ENCODE measurements at regions not wholly inside any gene's neighbourhood (a gene's known extent, or its start where the extent isn't known, plus 50 kb on each side); places are given as distances from the start of the nearest gene placed in this dataset.

DNA sequence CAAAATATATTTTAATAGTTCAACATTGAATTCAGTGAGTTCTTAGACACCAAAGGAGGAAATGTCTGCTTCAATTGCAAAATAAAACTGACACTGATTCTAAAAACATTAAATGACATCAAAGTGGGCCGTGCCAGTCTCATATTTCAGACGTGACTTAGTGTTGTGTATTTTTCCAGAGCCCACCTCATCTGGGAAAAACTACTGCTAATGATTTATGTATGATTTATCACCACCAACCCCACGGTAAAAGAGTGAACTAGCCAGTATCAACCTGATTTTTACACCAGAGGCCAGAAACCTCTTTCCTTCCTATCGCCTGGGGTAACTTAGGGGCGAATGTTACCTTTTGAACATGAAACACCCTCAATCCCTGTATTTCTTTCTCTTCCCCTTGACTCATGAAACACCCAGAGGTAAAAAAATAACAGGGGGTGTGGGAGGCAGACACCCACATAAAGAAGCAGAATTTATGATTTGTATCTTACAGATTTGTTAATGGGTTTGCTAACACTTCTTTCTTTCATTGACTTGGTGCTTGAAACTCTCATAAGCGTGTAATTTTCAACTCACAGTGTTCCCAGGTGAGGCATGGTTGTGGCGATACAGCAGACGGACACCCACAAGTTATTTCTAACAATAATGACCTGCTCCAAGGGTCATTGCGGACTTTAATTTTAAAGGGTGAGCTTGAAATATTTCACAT is 56.4 kb upstream of the FANCC start:
- TF ChIP-seq, protein P1, sequence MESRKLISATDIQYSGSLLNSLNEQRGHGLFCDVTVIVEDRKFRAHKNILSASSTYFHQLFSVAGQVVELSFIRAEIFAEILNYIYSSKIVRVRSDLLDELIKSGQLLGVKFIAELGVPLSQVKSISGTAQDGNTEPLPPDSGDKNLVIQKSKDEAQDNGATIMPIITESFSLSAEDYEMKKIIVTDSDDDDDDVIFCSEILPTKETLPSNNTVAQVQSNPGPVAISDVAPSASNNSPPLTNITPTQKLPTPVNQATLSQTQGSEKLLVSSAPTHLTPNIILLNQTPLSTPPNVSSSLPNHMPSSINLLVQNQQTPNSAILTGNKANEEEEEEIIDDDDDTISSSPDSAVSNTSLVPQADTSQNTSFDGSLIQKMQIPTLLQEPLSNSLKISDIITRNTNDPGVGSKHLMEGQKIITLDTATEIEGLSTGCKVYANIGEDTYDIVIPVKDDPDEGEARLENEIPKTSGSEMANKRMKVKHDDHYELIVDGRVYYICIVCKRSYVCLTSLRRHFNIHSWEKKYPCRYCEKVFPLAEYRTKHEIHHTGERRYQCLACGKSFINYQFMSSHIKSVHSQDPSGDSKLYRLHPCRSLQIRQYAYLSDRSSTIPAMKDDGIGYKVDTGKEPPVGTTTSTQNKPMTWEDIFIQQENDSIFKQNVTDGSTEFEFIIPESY (IDR thresholded peaks at IDR 0.05; ENCODE audit: extremely low read depth, insufficient replicate concordance, low read length) = no peak
- TF ChIP-seq, protein P2, sequence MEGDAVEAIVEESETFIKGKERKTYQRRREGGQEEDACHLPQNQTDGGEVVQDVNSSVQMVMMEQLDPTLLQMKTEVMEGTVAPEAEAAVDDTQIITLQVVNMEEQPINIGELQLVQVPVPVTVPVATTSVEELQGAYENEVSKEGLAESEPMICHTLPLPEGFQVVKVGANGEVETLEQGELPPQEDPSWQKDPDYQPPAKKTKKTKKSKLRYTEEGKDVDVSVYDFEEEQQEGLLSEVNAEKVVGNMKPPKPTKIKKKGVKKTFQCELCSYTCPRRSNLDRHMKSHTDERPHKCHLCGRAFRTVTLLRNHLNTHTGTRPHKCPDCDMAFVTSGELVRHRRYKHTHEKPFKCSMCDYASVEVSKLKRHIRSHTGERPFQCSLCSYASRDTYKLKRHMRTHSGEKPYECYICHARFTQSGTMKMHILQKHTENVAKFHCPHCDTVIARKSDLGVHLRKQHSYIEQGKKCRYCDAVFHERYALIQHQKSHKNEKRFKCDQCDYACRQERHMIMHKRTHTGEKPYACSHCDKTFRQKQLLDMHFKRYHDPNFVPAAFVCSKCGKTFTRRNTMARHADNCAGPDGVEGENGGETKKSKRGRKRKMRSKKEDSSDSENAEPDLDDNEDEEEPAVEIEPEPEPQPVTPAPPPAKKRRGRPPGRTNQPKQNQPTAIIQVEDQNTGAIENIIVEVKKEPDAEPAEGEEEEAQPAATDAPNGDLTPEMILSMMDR (IDR thresholded peaks at IDR 0.05 in 2 of 3, conservative IDR thresholded peaks at IDR 0.05 in 1 of 3; ENCODE audit: borderline replicate concordance in 1 of 3, insufficient read depth in 1 of 3, low read depth in 2 of 3, low read length in 2 of 3) = no peak
- TF ChIP-seq EZH2 (IDR thresholded peaks at IDR 0.05) = no peak

Data from HCT116 (cell line).